ENCODE measurements at regions not wholly inside any gene's neighbourhood (a gene's known extent, or its start where the extent isn't known, plus 50 kb on each side); places are given as distances from the start of the nearest gene placed in this dataset.

DNA sequence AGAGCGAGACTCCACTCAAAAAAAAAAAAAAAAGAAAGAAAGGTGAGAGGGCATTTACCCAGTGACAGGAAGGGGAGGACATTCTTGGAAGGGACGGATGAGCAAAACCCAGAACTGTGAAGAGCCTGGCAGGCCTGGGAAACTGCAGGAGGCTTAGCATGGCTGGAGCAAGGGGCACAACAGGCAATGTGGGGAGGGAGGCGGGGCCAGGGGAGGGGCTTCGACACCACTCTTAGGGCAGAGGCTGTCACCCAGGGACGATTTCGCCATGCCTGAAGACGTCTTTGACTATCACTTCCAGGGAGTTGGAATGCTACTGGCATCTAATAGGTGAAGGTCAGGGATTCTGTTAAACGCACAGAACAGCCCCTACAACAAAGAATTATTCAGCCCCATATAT is 184.0 kb downstream of the HUNK start:
- TF ChIP-seq, protein P1, sequence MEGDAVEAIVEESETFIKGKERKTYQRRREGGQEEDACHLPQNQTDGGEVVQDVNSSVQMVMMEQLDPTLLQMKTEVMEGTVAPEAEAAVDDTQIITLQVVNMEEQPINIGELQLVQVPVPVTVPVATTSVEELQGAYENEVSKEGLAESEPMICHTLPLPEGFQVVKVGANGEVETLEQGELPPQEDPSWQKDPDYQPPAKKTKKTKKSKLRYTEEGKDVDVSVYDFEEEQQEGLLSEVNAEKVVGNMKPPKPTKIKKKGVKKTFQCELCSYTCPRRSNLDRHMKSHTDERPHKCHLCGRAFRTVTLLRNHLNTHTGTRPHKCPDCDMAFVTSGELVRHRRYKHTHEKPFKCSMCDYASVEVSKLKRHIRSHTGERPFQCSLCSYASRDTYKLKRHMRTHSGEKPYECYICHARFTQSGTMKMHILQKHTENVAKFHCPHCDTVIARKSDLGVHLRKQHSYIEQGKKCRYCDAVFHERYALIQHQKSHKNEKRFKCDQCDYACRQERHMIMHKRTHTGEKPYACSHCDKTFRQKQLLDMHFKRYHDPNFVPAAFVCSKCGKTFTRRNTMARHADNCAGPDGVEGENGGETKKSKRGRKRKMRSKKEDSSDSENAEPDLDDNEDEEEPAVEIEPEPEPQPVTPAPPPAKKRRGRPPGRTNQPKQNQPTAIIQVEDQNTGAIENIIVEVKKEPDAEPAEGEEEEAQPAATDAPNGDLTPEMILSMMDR (IDR thresholded peaks at IDR 0.05 in 8 of 11, conservative IDR thresholded peaks at IDR 0.05 in 3 of 11) = no peak
- TF ChIP-seq POLR2A (IDR thresholded peaks at IDR 0.05) = no peak

Data from spleen (tissue), 7 donors.